PC-9 (cell line): ENCODE measurements at regions not wholly inside any gene's neighbourhood (a gene's known extent, or its start where the extent isn't known, plus 50 kb on each side); places are given as distances from the start of the nearest gene placed in this dataset.

Experiments used
- BruUV-seq: library from RNA; stranded (reverse); fragments of 400-500 nt; replicated peaks from 2 replicates; lab custom pipeline; 2021; lab: Mats Ljungman, UMichigan
- CTCF ChIA-PET: fragments of 300-600 bp; sonication (Branson Sonifier 250); formaldehyde crosslinking; loops from one replicate; lab custom pipeline; 2022; ENCODE audit warnings: antibody characterized with exemption; lab: Charles Lee
- POLR2A ChIA-PET: fragments of 300-600 bp; sonication (Branson Sonifier 250); formaldehyde crosslinking; loops from one replicate; lab custom pipeline; 2022; ENCODE audit warnings: antibody characterized with exemption; ENCODE audit not compliant: unreplicated experiment; lab: Charles Lee
- DNase-seq, 2 experiments: peaks; one replicate each; pipeline versions ENCODE4 v3.0.0 to v3.0.0-alpha.2; 2015 to 2022; ENCODE audit warnings: mixed read lengths in 1 of 2
- H2AFZ ChIP-seq: fragments of 200-600 bp; sonication (generic); 2 replicates; pipeline ENCODE4 v1.8.1; 2017; ENCODE audit warnings: antibody characterized with exemption
- H3F3A ChIP-seq: fragments of 200-600 bp; sonication (generic); 2 replicates; pipeline ENCODE4 v1.8.1; 2017; ENCODE audit warnings: antibody characterized with exemption, mild to moderate bottlenecking, low read depth; ENCODE audit not compliant: insufficient read depth
- H3K27ac ChIP-seq: fragments of 200-600 bp; sonication (generic); 2 replicates; pipeline ENCODE4 v1.6.1; 2016; ENCODE audit warnings: mixed run types
- H3K27me3 ChIP-seq: fragments of 200-600 bp; sonication (generic); 2 replicates; pipeline ENCODE4 v1.6.1; 2016; ENCODE audit warnings: low read depth, mixed run types; ENCODE audit not compliant: insufficient read depth
- H3K36me3 ChIP-seq: fragments of 200-600 bp; sonication (generic); 2 replicates; pipeline ENCODE4 v1.6.1; 2016; ENCODE audit warnings: low read depth, mixed run types
- H3K4me1 ChIP-seq: fragments of 200-600 bp; sonication (generic); replicated peaks from 2 replicates; pipeline ENCODE4 v1.6.1; 2016; ENCODE audit warnings: mixed run types; ENCODE audit not compliant: insufficient read depth
- H3K4me2 ChIP-seq: fragments of 200-600 bp; sonication (generic); 2 replicates; pipeline ENCODE4 v1.6.1; 2017; ENCODE audit warnings: mixed run types
- H3K4me3 ChIP-seq: fragments of 200-600 bp; sonication (generic); 2 replicates; pipeline ENCODE4 v1.6.1; 2016; ENCODE audit warnings: mixed run types
- H3K79me2 ChIP-seq: fragments of 200-600 bp; sonication (generic); 2 replicates; pipeline ENCODE4 v1.6.1; 2017; ENCODE audit warnings: low read depth, mixed run types
- H3K9me2 ChIP-seq: fragments of 200-600 bp; sonication (generic); 2 replicates; pipeline ENCODE4 v1.8.1; 2017; ENCODE audit warnings: mild to moderate bottlenecking; ENCODE audit not compliant: insufficient read depth
- H3K9me3 ChIP-seq: fragments of 200-600 bp; sonication (generic); 2 replicates; pipeline ENCODE4 v1.8.1; 2016; ENCODE audit warnings: low read depth; ENCODE audit not compliant: insufficient read depth
- H4K20me1 ChIP-seq: fragments of 200-600 bp; sonication (generic); 2 replicates; pipeline ENCODE4 v1.8.1; 2017; ENCODE audit not compliant: insufficient read depth
- CTCF ChIP-seq: fragments of 200-600 bp; sonication (generic); conservative IDR thresholded peaks from 2 replicates; pipeline ENCODE4 v1.6.1; 2017; ENCODE audit warnings: mixed run types, antibody characterized with exemption, mild to moderate bottlenecking, moderate library complexity
- EZH2 ChIP-seq: fragments of 200-600 bp; sonication (generic); IDR thresholded peaks from 2 replicates; pipeline ENCODE4 v1.8.0; 2017; ENCODE audit warnings: antibody characterized with exemption, low read depth
- intact Hi-C: fragments of 100-400 bp; cut with micrococcal nuclease; formaldehyde crosslinking; loops from one replicate; pipeline ENCODE4 v1.10.0; 2022; ENCODE audit not compliant: unreplicated experiment

GRCh38 chr10:128377364-128377987, 251.3 kb upstream of the MKI67 start:
- intact Hi-C loops = no loop called here
- no peak overlapping the region for H2AFZ ChIP-seq
- no peak for DNase-seq
- CTCF ChIA-PET = no interaction called here
- H3K4me1 ChIP-seq = no peaks in the 10 kb centered on the region
- no peaks in the 10 kb centered on the region for H3F3A ChIP-seq
- POLR2A ChIA-PET = no interaction called here
- peaks cover 4% of the 10 kb centered on the region for H3K27me3 ChIP-seq
- H4K20me1 ChIP-seq = no peaks in the 10 kb centered on the region
- H3K4me3 ChIP-seq = no peak overlapping the region
- H3K36me3 ChIP-seq = no peaks in the 10 kb centered on the region
- H3K4me2 ChIP-seq = no peak overlapping the region
- H3K79me2 ChIP-seq = no peaks in the 10 kb centered on the region
- H3K27ac ChIP-seq = no peak overlapping the region
- BruUV-seq = no TSS peak
- H3K9me2 ChIP-seq = no peaks in the 10 kb centered on the region
- H3K9me3 ChIP-seq = no peaks in the 10 kb centered on the region
- TF ChIP-seq EZH2 (no peak), CTCF (no peak)

DNA sequence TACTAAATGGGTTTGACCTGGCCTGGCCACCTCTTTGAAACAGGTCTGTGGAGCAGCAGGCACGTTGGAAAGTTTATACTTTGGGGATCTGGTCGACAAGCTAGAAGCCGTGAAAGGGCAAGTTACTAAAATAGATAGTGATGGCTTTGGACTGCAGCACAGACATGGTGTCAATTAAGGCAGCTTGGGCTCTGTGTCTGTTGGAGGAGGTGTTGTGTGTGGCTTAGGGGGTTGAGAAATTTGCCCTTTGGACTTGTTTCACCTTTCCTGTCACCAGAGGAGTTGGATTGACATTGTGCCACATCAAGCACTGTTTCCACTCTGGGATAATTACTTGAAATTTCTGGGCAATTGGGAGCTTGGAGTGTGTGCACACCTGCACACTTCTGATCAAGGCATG, 251.8 kb upstream of the MKI67 start:
- H3K9me3 ChIP-seq = no peaks in the 10 kb centered on the region
- no peaks in the 10 kb centered on the region for H3F3A ChIP-seq
- peaks cover 4% of the 10 kb centered on the region for H3K27me3 ChIP-seq
- ChIA-PET POLR2A (no interaction called here), CTCF (no interaction called here)
- H3K4me3 ChIP-seq = no peak overlapping the region
- no TSS peak for BruUV-seq
- TF ChIP-seq EZH2 (no peak), CTCF (no peak)
- intact Hi-C loops = no loop called here
- DNase-seq = no peak
- no peaks in the 10 kb centered on the region for H3K36me3 ChIP-seq
- H2AFZ ChIP-seq = no peak overlapping the region
- H3K27ac ChIP-seq = no peak overlapping the region
- no peaks in the 10 kb centered on the region for H4K20me1 ChIP-seq
- no peaks in the 10 kb centered on the region for H3K4me1 ChIP-seq
- H3K4me2 ChIP-seq = no peak overlapping the region
- H3K9me2 ChIP-seq = no peaks in the 10 kb centered on the region
- H3K79me2 ChIP-seq = no peaks in the 10 kb centered on the region

DNA sequence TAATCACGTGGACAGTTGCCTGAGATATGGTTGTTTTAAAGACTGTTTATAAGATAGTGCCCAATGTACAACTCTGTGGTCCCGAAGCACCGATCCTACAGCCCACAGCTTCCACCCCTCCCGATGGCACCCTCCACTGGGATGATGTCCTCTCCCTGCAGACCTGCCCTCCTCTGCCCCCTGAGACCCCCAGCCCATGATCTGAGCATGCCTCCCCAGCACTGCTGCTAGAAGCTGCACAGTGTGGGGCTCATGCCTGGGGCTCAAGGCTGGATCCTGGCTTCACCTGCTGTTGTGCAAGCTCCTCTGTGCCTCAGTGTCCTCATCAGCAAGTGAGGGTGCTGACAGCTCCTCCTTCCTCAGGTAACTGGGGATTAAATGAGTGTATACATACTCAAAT, 254.7 kb upstream of the MKI67 start:
- no TSS peak for BruUV-seq
- H4K20me1 ChIP-seq = no peaks in the 10 kb centered on the region
- H3F3A ChIP-seq = no peaks in the 10 kb centered on the region
- DNase-seq = no peak
- H3K27me3 ChIP-seq = peaks cover 20% of the 10 kb centered on the region
- no peak overlapping the region for H2AFZ ChIP-seq
- H3K4me2 ChIP-seq = no peak overlapping the region
- no peak overlapping the region for H3K27ac ChIP-seq
- no peaks in the 10 kb centered on the region for H3K4me1 ChIP-seq
- no peaks in the 10 kb centered on the region for H3K9me2 ChIP-seq
- TF ChIP-seq EZH2 = no peak
- no peak for TF ChIP-seq CTCF
- no peak overlapping the region for H3K4me3 ChIP-seq
- H3K79me2 ChIP-seq = no peaks in the 10 kb centered on the region
- ChIA-PET CTCF (no interaction called here), POLR2A (no interaction called here)
- intact Hi-C loops = no loop called here
- H3K36me3 ChIP-seq = no peaks in the 10 kb centered on the region
- H3K9me3 ChIP-seq = no peaks in the 10 kb centered on the region
